GM12878 (cell line): ENCODE measurements at regions not wholly inside any gene's neighbourhood (a gene's known extent, or its start where the extent isn't known, plus 50 kb on each side); places are given as distances from the start of the nearest gene placed in this dataset.

Source experiments
- ATAC-seq: fragments of 200-7000 bp; cut with Tn5 transposase; 3 replicates; pipeline ENCODE4 v1.9.1; 2020; ENCODE audit warnings: mild to moderate bottlenecking, moderate library complexity
- BruUV-seq: library from RNA; stranded (reverse); fragments of 400-500 nt; replicated peaks from 2 replicates; lab custom pipeline; 2021; lab: Mats Ljungman, UMichigan
- CTCF ChIA-PET: fragments of 300-600 bp; sonication (Branson Sonifier 250); formaldehyde crosslinking; extraction: SDS; loops from one replicate; lab custom pipeline; 2021; ENCODE audit warnings: inconsistent platforms; lab: Yijun Ruan, JAX
- POLR2A ChIA-PET: fragments of 350-600 bp; formaldehyde crosslinking; extraction: SDS; loops from one replicate; lab custom pipeline; 2021; ENCODE audit warnings: inconsistent platforms; lab: Charles Lee
- RAD21 ChIA-PET: fragments of 300-600 bp; sonication (Branson Sonifier 250); formaldehyde crosslinking; loops from one replicate; lab custom pipeline; 2023; ENCODE audit warnings: antibody characterized with exemption; ENCODE audit not compliant: unreplicated experiment; lab: Charles Lee
- SMC1A ChIA-PET: fragments of 300-600 bp; sonication (Branson Sonifier 250); formaldehyde crosslinking; loops from one replicate; lab custom pipeline; 2023; ENCODE audit not compliant: unreplicated experiment, uncharacterized antibody; lab: Charles Lee
- DNase-seq: peaks from one replicate; pipeline ENCODE4 v3.0.0-alpha.2; 2011; ENCODE audit warnings: low read depth, low spot score
- FAIRE-seq: peaks from 3 replicates; lab custom pipeline; 2011; peaks lifted over from hg19 to GRCh38; lab: Jason Lieb, UNC
- H2AFZ ChIP-seq: 2 replicates; pipeline ENCODE4 v1.6.0; 2011; ENCODE audit warnings: low read depth, low read length, control low read depth; ENCODE audit not compliant: control insufficient read depth
- H3K27ac ChIP-seq: 2 replicates; pipeline ENCODE4 v1.5.1; 2011; ENCODE audit warnings: control low read depth; ENCODE audit not compliant: control insufficient read depth, insufficient read depth
- H3K27me3 ChIP-seq, 2 experiments: replicated peaks in 1 of 2; 2 replicates each; pipeline versions ENCODE4 v1.6.0 to v1.6.1; 2011; ENCODE audit warnings: low read length in 1 of 2; ENCODE audit not compliant: control insufficient read depth in 2 of 2, insufficient read depth in 2 of 2
- H3K36me3 ChIP-seq, 2 experiments: 2 replicates each; pipeline ENCODE4 v1.5.1; 2011; ENCODE audit warnings: low read length in 1 of 2; ENCODE audit not compliant: control insufficient read depth in 2 of 2, insufficient read depth in 2 of 2
- H3K4me1 ChIP-seq: 2 replicates; pipeline ENCODE4 v1.6.1; 2011; ENCODE audit warnings: mild to moderate bottlenecking, low read length, moderate library complexity, mixed read lengths; ENCODE audit not compliant: control insufficient read depth, insufficient read depth
- H3K4me2 ChIP-seq: 2 replicates; pipeline ENCODE4 v1.6.0; 2011; ENCODE audit warnings: control low read depth; ENCODE audit not compliant: control insufficient read depth, insufficient read depth
- H3K4me3 ChIP-seq: fragments of 200-600 bp; sonication (generic); 2 replicates; pipeline ENCODE4 v1.5.1; 2016
- H3K79me2 ChIP-seq: 2 replicates; pipeline ENCODE4 v1.6.0; 2011; ENCODE audit warnings: low read length; ENCODE audit not compliant: control insufficient read depth, insufficient read depth
- H3K9ac ChIP-seq: 2 replicates; pipeline ENCODE4 v1.8.0; 2011; ENCODE audit warnings: low read length, control low read depth, mixed read lengths; ENCODE audit not compliant: control insufficient read depth, insufficient read depth
- H3K9me3 ChIP-seq: replicated peaks from 3 replicates; pipeline ENCODE4 v1.5.1; 2011; ENCODE audit warnings: mild to moderate bottlenecking, low read length; ENCODE audit not compliant: control insufficient read depth, insufficient read depth
- H4K20me1 ChIP-seq: 2 replicates; pipeline ENCODE4 v1.6.0; 2011; ENCODE audit not compliant: control insufficient read depth, insufficient read depth
- BCL11A ChIP-seq: IDR thresholded peaks from 2 replicates; pipeline ENCODE4 v1.6.1; 2011; ENCODE audit warnings: low read depth, low read length
- EZH2 ChIP-seq: IDR thresholded peaks from 2 replicates; pipeline ENCODE4 v1.6.1; 2012; ENCODE audit warnings: low read depth, mild to moderate bottlenecking, control low read depth, inconsistent platforms, low read length, borderline replicate concordance; ENCODE audit not compliant: control insufficient read depth
- JUND ChIP-seq: IDR thresholded peaks from 2 replicates; pipeline ENCODE4 v1.6.1; 2012; ENCODE audit warnings: low read depth, mild to moderate bottlenecking, low read length, improper control_type of control experiment, moderate library complexity
- RUNX3 ChIP-seq: IDR thresholded peaks from 2 replicates; pipeline ENCODE4 v1.6.1; 2012; ENCODE audit warnings: low read length, inconsistent platforms
- ZNF217 ChIP-seq: fragments of 450-650 bp; IDR thresholded peaks from 2 replicates; pipeline ENCODE4 v1.6.1; 2017; ENCODE audit warnings: antibody characterized with exemption, mild to moderate bottlenecking
- ZNF274 ChIP-seq: IDR thresholded peaks from one replicate; pipeline ENCODE4 v1.8.0; 2011; ENCODE audit not compliant: insufficient read length, insufficient read depth
- in situ Hi-C: fragments of 300-500 bp; cut with MboI; formaldehyde crosslinking; loops from 9 replicates; pipeline ENCODE4 v1.14.3; 2018; ENCODE audit warnings: mixed read lengths
- intact Hi-C: fragments of 100-400 bp; cut with micrococcal nuclease; formaldehyde crosslinking; loops from one replicate; pipeline ENCODE4 v1.14.2; 2022; ENCODE audit not compliant: unreplicated experiment
- TF ChIP-seq, protein P1 (sequence below): fragments of 450-650 bp; IDR thresholded peaks from 2 replicates; pipeline ENCODE4 v1.6.1; 2017; ENCODE audit warnings: mild to moderate bottlenecking, moderate library complexity
- TF ChIP-seq, protein P2 (sequence below): fragments of 450-650 bp; IDR thresholded peaks from 2 replicates; pipeline ENCODE4 v1.6.1; 2016; ENCODE audit warnings: mild to moderate bottlenecking
- TF ChIP-seq, protein P3 (sequence below): IDR thresholded peaks from 2 replicates; pipeline ENCODE4 v1.6.1; 2012; ENCODE audit warnings: low read depth, low read length, improper control_type of control experiment
- TF ChIP-seq, protein P4 (sequence below): fragments of 450-650 bp; formaldehyde crosslinking; IDR thresholded peaks from 2 replicates; pipeline ENCODE4 v1.4.0; 2022; ENCODE audit warnings: mild to moderate bottlenecking, moderate library complexity

DNA sequence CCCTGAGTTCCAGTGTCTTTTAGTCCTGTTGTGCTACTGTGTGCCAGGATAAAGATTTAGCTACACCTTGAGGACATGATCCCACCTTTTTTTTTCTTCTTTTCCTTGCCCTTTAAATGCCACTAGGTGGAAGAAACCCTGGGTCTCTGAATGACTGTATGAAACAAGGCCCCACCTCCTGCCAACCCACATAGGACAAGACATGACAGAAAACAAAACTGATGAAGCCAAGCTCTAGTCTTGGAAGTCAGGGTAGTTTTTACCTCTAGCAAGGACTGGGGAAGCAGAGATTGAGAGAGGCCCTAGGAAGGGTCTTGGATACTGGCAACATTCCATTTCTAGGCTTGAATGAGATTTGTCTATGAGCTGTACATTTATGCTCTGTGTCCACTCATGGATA, 410.7 kb downstream of the MIAT start:
- TF ChIP-seq ZNF274 = no peak
- TF ChIP-seq, protein P1, sequence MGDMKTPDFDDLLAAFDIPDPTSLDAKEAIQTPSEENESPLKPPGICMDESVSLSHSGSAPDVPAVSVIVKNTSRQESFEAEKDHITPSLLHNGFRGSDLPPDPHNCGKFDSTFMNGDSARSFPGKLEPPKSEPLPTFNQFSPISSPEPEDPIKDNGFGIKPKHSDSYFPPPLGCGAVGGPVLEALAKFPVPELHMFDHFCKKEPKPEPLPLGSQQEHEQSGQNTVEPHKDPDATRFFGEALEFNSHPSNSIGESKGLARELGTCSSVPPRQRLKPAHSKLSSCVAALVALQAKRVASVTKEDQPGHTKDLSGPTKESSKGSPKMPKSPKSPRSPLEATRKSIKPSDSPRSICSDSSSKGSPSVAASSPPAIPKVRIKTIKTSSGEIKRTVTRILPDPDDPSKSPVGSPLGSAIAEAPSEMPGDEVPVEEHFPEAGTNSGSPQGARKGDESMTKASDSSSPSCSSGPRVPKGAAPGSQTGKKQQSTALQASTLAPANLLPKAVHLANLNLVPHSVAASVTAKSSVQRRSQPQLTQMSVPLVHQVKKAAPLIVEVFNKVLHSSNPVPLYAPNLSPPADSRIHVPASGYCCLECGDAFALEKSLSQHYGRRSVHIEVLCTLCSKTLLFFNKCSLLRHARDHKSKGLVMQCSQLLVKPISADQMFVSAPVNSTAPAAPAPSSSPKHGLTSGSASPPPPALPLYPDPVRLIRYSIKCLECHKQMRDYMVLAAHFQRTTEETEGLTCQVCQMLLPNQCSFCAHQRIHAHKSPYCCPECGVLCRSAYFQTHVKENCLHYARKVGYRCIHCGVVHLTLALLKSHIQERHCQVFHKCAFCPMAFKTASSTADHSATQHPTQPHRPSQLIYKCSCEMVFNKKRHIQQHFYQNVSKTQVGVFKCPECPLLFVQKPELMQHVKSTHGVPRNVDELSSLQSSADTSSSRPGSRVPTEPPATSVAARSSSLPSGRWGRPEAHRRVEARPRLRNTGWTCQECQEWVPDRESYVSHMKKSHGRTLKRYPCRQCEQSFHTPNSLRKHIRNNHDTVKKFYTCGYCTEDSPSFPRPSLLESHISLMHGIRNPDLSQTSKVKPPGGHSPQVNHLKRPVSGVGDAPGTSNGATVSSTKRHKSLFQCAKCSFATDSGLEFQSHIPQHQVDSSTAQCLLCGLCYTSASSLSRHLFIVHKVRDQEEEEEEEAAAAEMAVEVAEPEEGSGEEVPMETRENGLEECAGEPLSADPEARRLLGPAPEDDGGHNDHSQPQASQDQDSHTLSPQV = no peak
- TF ChIP-seq RUNX3 = no peak
- TF ChIP-seq, protein P2, sequence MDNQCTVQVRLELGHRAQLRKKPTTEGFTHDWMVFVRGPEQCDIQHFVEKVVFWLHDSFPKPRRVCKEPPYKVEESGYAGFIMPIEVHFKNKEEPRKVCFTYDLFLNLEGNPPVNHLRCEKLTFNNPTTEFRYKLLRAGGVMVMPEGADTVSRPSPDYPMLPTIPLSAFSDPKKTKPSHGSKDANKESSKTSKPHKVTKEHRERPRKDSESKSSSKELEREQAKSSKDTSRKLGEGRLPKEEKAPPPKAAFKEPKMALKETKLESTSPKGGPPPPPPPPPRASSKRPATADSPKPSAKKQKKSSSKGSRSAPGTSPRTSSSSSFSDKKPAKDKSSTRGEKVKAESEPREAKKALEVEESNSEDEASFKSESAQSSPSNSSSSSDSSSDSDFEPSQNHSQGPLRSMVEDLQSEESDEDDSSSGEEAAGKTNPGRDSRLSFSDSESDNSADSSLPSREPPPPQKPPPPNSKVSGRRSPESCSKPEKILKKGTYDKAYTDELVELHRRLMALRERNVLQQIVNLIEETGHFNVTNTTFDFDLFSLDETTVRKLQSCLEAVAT = no peak
- TF ChIP-seq, protein P3, sequence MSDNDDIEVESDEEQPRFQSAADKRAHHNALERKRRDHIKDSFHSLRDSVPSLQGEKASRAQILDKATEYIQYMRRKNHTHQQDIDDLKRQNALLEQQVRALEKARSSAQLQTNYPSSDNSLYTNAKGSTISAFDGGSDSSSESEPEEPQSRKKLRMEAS = no peak
- TF ChIP-seq BCL11A = no peak
- TF ChIP-seq, protein P4, sequence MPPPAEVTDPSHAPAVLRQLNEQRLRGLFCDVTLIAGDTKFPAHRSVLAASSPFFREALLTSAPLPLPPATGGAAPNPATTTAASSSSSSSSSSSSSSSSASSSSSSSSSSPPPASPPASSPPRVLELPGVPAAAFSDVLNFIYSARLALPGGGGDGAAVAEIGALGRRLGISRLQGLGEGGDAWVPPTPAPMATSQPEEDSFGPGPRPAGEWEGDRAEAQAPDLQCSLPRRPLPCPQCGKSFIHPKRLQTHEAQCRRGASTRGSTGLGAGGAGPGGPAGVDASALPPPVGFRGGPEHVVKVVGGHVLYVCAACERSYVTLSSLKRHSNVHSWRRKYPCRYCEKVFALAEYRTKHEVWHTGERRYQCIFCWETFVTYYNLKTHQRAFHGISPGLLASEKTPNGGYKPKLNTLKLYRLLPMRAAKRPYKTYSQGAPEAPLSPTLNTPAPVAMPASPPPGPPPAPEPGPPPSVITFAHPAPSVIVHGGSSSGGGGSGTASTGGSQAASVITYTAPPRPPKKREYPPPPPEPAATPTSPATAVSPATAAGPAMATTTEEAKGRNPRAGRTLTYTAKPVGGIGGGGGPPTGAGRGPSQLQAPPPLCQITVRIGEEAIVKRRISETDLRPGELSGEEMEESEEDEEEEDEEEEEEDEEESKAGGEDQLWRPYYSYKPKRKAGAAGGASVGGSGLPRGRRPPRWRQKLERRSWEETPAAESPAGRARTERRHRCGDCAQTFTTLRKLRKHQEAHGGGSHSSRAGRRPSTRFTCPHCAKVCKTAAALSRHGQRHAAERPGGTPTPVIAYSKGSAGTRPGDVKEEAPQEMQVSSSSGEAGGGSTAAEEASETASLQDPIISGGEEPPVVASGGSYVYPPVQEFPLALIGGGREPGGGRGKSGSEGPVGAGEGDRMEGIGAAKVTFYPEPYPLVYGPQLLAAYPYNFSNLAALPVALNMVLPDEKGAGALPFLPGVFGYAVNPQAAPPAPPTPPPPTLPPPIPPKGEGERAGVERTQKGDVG (CRISPR knock-in tag) = no peak
- no peak for TF ChIP-seq EZH2
- TF ChIP-seq ZNF217 = no peak
- no peak for TF ChIP-seq JUND

More for the DNA sequence above, 410.7 kb downstream of the MIAT start:
- Histone ChIP-seq H4K20me1 (no peaks in the 10 kb centered on the region), H3K9me3 (no peaks in the 10 kb centered on the region), H3K27me3 (no peaks in the 10 kb centered on the region; a peak in 1 of 4 replicates), H3K27ac (no peak overlapping the region), H2AFZ (no peak overlapping the region), H3K4me3 (no peak overlapping the region), H3K4me1 (no peaks in the 10 kb centered on the region), H3K79me2 (no peaks in the 10 kb centered on the region), H3K4me2 (no peak overlapping the region), H3K9ac (no peak overlapping the region), H3K36me3 (no peaks in the 10 kb centered on the region)
- ChIA-PET POLR2A (no interaction called here), CTCF (interaction anchor here (0.6 kb wide), 1 partner anchor 1864 kb away, joined by 3 read pairs; no protein-coding TSS in a partner anchor), SMC1A (no interaction called here), RAD21 (no interaction called here)
- BruUV-seq = no TSS peak
- DNase-seq (no peak), ATAC-seq (no peak), FAIRE-seq (no peak)
- intact Hi-C loops (no loop called here), in situ Hi-C loops (loop anchor here (5.0 kb wide), 1 partner anchor 49 kb away; no protein-coding TSS in a partner anchor)
